GM19455 (cell line): ENCODE measurements at regions not wholly inside any gene's neighbourhood (a gene's known extent, or its start where the extent isn't known, plus 50 kb on each side); places are given as distances from the start of the nearest gene placed in this dataset.
"Not testable (repeated sequence)": the region's sequence is repeated elsewhere in the genome, so short reads cannot be mapped to it uniquely, and the experiment has no call there.

Source experiments
- ATAC-seq: cut with Tn5 transposase; IDR thresholded peaks from one replicate; pipeline ENCODE4 v1.9.1; 2021; ENCODE audit not compliant: unreplicated experiment

DNA sequence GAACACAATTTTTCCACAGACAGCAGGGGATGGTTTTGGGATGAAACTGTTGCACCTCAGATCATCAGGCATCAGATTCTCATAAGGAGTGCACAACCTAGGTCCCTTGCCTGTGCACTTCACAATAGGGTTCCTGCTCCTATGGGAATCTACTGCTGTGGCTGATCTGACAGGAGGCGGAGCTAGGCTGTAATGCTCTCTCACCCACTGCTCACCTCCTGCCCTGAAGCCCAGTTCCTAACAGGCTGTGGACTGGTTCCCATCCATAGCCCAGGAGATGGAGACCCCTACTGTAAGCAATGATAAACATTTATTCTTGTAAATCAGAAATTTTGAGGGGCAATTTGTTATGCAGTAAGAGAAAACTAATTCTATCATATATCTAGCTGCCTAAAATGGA lies 1234.7 kb downstream of the SLITRK1 start:
- ATAC-seq = no peak

DNA sequence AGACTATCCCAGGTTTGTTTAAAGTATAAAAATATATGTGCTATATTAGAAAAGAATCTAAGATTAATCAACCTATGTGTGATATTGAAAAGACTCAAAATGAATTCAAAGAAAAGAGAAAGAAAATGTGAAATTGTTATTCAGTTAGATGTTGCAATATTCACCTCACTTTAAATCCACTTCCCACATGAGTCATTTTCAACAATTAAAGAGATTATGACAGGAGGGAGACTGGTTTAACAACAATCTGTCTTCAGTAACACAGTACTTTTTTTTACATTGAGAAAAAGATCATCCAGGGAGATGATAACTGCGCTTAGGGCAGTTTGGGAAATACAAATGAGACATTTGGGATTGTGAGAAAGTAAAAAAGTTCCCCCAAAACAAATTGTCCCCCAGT lies 1246.2 kb downstream of the SLITRK1 start:
- no peak for ATAC-seq

DNA sequence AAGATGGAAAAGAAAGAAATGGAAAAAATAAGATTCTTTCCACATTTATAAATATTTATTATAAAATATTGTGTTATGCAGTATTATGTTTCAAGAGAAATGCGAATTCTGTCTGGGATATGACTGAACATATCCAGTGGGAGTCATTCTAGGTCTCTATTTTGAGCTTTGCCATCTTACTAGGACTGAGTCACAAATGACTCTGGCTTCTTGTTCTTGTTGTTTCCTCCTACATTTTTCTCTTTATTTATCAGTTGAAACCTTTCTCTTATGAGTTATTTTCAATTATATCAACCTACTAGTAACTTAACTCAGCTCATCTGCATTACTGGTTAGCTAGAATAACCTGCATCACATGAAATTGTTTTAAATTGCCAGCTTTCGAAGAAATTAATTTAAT lies 1247.3 kb downstream of the SLITRK1 start:
- no peak for ATAC-seq

DNA sequence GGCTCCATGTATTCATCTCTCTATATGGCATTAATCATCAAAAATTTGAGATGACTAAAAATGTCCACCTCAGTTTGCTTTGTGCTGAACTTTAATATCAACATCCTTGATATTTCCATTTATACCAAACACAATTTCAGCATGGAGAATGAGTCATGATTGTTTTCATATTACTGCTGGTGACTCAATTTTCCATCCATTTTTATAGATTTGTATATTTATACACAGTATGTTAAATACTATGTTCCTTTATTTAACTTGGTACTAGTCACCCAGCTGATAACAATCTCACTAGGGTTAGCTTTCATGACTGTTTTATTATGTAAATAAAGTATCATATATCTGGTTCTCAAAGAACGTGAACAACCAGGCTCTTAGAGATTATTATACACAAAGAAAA lies 1255.1 kb downstream of the SLITRK1 start:
- ATAC-seq = no peak

DNA sequence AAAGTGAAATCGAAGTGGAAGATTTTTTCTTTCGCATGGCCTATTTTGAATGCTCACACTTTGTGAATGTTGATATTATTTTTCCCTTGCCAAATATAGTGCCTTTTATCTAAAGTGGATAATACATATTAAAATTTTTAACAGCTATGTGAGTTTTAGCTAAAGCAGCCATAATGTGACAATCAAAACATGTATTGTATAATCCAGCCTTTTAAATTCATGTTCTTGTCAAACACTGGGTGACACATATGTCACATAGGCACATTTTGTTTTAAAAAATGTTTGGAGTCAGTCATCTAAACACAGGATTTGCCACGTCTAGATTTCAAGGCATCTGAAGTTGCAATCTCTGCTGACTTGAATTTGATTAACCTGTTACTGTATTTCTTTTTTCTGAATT lies 1256.6 kb downstream of the SLITRK1 start:
- no peak for ATAC-seq

DNA sequence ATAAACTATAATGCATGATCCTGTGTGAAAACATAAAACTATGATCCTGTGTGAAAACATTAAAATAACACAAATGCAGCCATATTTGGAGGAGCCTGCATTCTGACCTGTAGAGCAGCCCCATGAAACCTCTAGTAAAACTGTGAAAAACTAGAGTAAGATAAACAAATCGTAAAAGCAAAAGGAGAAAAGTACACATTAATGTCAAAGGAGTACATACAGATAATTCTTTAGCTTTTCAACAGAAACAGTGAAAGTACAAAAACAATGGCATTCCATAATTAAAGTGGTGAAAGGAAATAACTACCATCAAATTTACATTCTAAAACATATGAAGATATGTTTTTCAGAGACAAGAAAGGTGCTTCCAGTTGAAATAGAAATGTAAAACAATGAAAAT lies 1267.2 kb downstream of the SLITRK1 start:
- no peak for ATAC-seq

DNA sequence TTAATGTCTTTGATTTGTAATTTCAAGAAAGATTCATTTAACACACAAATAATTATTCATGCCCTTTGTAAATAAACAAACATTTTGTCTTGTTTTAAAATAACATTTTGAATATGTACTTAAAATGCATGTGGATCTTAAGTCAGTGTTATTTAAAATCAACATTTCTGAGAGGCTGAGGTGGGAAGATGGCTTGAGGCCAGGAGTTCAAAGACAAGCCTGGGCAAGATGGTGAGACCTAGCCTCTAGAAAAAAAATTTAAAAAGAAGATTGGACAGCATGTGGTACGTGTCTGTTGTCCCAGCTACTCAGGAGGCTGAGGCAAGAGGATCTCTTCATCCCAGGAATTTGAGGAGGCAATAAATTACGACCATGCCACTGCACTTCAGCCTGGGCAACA lies 1268.2 kb downstream of the SLITRK1 start:
- no peak for ATAC-seq

DNA sequence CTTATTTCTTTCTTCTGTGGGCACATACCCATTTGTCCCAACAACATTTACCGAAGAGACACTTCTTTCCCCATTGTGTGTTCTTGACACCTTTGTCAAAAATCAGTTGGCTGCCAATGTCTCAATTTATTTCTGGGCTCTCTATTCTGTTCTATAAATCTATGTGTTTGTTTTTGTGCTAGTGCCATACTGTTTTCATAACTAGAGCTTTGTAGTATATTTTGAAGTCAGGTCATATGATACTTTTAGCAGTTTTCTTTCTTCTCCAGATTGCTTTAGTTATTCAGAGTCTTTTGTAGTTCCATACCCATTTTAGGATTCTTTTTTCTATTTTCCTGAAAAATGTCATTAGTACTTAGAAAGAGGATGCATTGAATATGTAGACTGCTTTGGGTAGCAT lies 1276.3 kb downstream of the SLITRK1 start:
- no peak for ATAC-seq

DNA sequence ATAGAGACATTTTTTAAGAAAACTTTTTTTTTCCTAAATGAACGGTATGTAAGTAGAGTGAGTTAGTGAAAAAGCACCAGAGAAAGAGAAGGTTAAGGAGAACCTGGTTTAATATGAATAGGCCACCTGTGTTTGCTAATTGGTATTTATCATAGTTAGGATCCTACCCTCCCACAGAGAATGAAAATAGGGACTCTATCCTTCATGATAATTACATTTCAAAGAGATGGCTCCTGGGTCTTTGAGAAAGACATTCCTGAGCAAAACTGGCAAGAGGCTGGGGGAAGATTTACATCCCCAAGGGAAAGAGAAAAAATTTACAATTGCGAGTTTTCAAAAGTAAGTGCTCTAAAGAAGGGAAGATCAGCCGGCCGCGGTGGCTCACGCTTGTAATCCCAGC lies 1284.5 kb downstream of the SLITRK1 start:
- ATAC-seq = no peak

DNA sequence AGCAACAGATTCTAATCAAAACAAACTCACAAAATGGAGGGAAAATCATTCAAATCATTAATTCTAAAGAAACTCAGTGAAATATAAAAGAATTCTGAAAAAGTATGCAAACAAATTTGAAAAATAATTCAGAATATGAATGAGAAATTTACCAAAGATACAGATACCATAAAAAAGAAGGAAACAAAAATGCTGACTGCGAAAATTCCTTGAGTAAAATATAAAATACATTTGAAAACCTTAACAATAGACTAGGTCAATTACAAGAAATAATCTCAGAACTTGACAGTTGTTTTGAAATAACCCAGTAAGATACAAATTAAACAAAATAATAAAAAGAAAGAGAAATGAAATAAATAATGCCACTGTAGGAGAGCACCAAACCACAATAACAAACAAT lies 1289.0 kb downstream of the SLITRK1 start:
- ATAC-seq = no peak

DNA sequence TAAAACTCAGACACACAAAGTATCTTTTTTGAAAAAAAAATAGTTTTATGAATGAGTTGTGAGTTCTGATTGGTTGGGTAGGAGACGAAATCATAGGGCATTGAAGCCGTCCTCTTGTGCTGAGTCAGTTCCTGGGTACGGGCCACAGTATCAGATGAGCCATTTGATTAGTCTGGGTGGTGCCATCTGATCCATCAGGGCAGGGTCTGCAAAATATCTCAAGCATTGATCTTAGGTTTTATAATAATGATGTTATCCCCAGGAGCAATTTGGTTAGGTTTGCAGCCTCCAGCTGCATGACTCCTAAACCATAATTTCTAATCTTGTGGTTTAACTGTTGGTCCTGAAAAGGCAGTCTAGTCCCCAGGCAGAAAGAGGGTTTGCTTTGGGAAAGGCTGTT lies 1310.6 kb downstream of the SLITRK1 start:
- no peak for ATAC-seq

DNA sequence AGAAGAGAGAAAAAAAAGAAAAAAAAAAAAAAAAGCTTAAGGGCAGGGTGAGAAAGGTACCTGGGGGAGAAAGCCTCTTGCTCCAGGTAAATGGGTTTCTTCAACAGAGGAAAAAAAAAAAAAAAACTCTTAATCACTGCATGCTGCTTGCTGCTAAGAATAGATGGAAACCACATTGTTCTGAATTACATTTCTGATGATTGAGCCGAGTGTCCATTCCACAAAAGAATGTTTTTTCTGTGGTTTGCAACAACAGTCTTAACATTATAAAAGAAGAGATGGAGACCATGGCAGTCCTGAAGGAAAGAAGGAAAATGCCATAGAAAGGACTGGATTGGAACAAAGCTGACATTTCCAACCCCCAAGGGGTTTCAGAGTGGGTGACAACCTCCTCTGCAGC lies 1312.7 kb downstream of the SLITRK1 start:
- no peak for ATAC-seq

DNA sequence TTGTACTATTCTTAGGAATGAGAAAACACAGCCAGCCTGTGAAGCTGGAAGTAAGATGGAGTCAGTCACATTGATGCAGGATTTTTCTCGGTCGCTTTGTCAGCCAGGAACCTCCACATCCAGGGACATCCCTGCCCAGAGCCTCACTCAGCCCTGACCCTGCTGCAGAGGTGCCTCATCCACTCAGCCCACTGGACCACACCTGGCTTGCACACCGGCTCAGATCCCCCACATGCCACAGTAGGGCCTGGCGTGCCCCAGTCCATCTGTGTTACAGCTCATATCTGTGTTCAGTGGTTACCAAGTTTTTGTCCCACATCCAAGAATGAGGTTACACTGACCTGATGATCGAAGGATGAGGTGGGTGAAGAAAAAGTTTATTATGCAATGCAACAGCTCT lies 1315.4 kb downstream of the SLITRK1 start:
- ATAC-seq = no peak

DNA sequence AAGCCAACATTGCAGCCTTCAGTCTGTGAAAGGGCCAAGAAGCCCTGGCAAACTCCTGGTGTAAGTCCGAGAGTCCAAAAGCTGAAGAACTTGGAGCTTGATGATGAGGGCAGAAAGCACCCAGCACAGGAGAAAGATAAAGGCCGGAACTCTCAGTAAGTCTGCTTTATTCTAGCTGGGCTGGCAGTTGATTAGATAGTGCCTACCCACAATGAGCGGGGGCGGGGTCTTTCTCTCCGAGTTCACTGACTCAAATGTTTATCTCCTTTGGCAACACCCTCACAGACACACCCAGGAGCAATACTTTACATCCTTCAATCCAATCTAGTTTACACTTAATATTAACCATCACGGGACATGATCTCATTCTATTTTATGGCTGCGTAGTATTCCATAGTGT lies 1317.1 kb downstream of the SLITRK1 start:
- ATAC-seq = no peak

DNA sequence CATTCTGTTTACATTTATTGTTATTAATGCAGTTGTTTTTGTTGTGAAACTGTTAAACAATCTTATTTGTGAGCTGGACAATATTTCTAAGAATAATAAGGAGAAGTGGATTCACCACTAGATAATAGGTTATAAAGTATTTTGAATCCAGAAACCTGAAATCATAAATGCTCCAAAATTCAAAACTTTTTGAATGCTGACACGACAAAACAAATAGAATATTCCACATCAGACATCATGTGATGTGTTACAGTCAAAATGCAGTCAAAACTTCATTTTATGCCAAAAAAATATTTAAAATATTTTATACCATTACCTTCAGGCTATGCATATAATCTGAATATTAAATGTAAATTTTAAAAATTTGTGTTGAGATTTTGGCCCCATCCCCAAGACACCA lies 1321.4 kb downstream of the SLITRK1 start:
- no peak for ATAC-seq

DNA sequence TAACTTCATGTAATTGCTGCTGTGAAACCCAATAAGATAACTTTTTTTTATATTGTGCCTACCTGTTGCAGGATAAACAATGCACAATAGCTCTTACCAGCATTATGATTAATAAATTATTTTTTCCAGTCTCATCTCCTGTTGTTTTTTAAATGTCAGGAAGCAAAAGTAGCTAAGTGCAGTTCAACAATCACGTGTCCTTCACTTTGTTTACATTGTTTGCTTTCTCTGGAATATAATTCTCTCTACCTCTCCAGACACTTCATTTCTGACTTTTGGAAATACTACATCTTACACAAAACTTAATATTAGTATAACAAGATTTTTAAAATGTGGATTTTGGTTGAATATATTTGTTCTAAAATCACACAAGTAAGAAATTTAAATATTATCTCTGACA lies 1359.4 kb downstream of the SLITRK1 start:
- ATAC-seq = no peak

DNA sequence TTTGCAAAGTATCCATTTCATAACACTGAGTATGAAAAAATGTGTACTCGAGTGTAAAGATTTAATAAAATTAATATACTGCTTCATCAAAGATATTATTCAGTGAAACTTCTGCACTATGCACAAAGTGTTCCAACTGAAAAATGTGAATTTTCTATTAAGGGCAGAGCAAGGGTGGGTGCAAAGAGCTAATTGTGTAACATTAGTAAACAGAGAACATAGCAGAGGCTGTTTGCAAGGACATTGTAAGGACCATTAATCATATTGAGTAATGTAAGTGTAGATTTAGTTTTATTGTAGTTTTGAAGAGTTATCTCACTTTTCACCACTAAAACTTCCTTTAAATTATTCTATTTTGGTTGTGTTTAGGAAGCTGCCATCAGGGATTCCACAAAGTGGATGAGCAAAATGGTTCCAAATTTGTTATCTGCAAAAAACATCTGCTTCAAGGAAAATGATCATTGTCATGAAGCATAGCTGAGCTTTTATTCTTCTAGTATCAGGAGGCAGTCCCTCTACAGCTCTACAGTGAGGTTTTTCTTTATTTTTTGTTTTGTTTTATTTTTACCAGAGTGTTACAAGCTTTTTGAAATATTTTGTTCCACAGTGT lies 1375.4 kb downstream of the SLITRK1 start:
- no peak for ATAC-seq

DNA sequence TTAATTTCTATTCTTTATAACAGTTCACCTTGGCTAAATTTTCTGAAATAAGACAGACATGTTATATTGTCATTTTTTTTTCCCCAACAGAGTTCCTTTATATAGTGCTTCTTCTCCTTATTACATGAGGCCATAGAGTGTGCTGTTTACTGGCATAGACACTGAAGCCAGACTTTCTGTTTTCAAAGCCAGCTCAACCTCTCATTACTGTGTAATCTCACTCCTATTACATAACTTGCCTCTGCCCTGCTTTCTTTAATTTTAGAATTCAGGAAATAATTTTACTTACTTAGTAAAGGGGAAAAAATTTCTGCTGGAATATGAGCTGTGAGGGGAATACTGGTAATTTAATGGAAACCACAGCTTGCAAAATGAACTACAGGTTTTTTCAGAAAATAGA lies 1380.4 kb downstream of the SLITRK1 start:
- no peak for ATAC-seq

DNA sequence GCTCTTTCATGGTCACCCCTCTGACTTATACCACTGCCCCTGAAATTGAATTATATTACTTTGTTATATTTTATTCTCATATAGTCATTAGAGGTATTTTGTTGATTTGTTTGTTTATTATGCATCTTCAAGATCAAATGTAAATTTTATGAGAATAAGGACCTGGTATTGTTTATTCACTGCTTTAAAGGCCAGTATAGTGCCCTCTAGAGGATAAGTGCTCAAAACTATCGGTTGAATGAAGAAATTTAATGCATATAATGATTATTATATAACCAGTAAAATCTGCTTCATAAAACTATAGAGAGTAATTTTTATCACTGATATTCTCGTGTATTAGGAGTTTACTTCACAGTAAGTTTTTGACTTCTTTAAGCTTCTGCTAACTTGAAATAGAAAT lies 1401.9 kb downstream of the SLITRK1 start:
- ATAC-seq = no peak

DNA sequence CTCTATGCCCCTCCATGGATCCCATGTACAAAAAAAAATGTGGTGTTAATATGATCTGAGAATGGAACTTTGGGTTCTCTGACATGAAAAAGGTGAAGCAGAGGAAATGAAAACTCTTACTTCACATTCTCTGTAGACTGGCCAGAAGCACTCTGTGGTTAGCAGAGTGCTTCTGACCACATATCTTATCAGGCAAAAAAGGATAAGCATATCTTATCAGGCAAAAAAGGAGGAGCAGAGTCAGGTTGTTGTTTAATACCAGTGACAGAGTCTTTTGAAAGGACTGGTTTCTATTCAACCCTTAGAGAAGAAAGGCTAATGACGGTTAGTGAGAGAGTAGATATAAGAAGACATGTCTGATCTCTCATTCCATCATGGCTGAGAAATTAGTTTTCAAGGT lies 1404.8 kb downstream of the SLITRK1 start:
- ATAC-seq = no peak

DNA sequence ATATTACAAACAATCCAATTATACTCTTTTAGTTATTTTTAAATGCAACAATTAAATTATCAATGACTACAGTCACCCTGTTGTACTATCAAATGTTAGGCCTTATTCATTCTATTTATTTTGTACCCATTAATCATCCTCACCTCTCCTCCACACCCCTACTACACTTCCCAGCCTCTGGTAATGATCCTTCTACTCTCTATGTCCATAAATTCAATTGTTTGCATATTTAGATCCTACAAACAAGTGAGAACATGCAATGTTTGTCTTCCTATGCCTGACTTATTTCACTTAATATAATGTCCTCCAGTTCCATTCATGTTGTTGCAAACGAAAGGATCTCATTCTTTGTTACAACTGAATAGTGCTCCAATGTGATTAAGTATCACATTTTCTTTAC lies 1414.6 kb downstream of the SLITRK1 start:
- no peak for ATAC-seq

DNA sequence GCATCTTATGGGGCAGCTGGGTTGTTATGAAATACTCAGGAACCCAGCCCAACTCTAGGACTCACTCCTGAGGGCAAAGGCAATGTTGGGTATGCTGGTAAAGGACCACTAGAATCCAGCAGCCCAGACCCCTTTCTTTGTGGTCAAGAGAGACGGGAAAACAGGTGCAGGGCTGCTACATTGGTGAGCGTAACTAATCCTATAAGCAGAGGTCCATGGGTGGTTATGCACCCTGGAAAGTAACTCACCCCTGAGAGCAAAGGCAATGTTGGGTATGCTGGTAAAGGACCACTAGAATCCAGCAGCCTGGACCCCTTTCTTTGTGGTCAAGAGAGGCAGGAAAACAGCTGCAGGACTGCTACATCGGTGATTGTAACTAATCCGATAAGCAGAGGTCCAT lies 1422.7 kb downstream of the SLITRK1 start:
- ATAC-seq = not testable (repeated sequence)

DNA sequence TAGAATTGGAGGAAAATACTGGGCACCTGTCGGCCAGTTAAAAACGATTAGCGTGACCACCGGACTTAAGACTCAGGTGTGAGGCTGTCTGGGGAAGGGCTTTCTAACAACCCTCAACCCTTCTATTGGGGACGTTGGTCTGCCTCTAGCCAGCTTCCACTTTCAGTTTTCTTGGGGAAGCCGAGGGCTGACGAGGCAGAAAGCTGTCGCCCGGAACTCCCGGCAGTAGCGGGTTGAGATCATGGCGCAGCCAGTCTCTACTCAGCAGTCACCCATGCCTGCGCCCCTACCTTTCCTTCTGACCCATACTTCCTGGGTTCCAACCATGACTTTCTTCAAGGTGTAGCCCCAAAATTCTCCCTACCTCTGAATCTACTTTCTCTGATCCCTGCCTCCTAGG lies 1424.1 kb downstream of the SLITRK1 start:
- ATAC-seq = no peak

DNA sequence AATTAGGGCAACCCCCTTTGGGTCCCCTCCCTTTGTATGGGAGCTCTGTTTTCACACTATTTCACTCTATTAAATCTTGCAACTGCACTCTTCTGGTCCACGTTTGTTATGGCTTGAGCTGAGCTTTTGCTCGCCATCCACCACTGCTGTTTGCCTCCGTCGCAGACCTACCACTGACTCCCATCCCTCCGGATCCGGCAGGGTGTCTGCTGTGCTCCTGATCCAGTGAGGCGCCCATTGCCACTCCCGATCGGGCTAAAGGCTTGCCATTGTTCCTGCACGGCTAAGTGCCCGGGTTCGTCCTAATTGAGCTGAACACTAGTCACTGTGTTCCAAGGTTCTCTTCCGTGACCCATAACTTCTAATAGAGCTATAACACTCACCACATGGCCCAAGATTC lies 1424.7 kb downstream of the SLITRK1 start:
- ATAC-seq = not testable (repeated sequence)
